ENCODE measurements at regions not wholly inside any gene's neighbourhood (a gene's known extent, or its start where the extent isn't known, plus 50 kb on each side); places are given as distances from the start of the nearest gene placed in this dataset.

- TF ChIP-seq CTCF (optimal IDR thresholded peaks at IDR 0.05 in 1 of 3, IDR thresholded peaks at IDR 0.05 in 1 of 3, conservative IDR thresholded peaks at IDR 0.05 in 1 of 3; ENCODE audit: extremely low read depth in 1 of 3, insufficient read depth in 2 of 3, low read length in 3 of 3): no peak
- no peak for TF ChIP-seq EZH2 (IDR thresholded peaks at IDR 0.05; ENCODE audit: low read length)
Observed at GRCh38 chr1:30092051-30092858, 631.1 kb downstream of the MATN1 start.

Measured in keratinocyte (primary cell).